H1 (cell line): ENCODE measurements at regions not wholly inside any gene's neighbourhood (a gene's known extent, or its start where the extent isn't known, plus 50 kb on each side); places are given as distances from the start of the nearest gene placed in this dataset.

Source experiments
- CTBP2 ChIP-seq: IDR thresholded peaks from 2 replicates; pipeline ENCODE4 v1.7.0; 2011; ENCODE audit warnings: borderline replicate concordance, mild to moderate bottlenecking, moderate library complexity, mixed read lengths, low read length; ENCODE audit not compliant: insufficient read depth, insufficient read length
- MAFK ChIP-seq: IDR thresholded peaks from 2 replicates; pipeline ENCODE4 v1.6.1; 2012; ENCODE audit warnings: low read depth, mild to moderate bottlenecking, improper control_type of control experiment, low read length
- NANOG ChIP-seq: IDR thresholded peaks from 2 replicates; pipeline ENCODE4 v1.6.1; 2011; ENCODE audit warnings: low read length, low read depth, mild to moderate bottlenecking, inconsistent platforms; ENCODE audit not compliant: insufficient read depth, poor library complexity, severe bottlenecking
- RAD21 ChIP-seq, 2 experiments: IDR thresholded peaks in 1 of 2; conservative IDR thresholded peaks in 1 of 2; 2 replicates each; pipeline ENCODE4 v1.6.1; 2011; ENCODE audit warnings: low read depth in 2 of 2, low read length in 2 of 2, improper control_type of control experiment in 1 of 2, inconsistent platforms in 1 of 2, mild to moderate bottlenecking in 1 of 2, moderate library complexity in 1 of 2
- SAP30 ChIP-seq: fragments of 300-600 bp; sonication (generic); IDR thresholded peaks from 2 replicates; pipeline ENCODE4 v1.7.1; 2012; ENCODE audit warnings: low read length, moderate library complexity, mild to moderate bottlenecking, inconsistent platforms; ENCODE audit not compliant: insufficient read depth, insufficient replicate concordance
- SP4 ChIP-seq: IDR thresholded peaks from 2 replicates; pipeline ENCODE4 v1.6.1; 2012; ENCODE audit warnings: low read length, inconsistent platforms

DNA sequence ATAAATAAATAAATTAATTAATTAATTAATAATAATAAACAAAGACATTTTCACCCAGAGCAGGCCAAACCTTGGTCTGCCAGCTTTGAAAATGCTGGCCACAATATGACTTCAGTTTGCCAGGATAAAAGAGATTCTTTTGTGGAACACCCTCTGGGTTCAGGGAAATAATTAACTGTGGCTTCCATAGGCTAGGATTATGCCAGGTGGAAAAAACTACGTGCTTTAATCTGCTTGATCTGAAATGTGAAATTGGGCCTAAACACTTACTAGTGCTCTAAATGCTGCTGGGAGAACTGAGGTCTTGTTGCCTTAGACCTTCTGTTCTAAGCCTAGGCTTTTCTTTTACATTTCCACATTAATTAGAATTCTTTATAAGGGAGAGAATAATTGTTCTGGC lies 650.0 kb downstream of the DIAPH3 start (continued):
- TF ChIP-seq CTBP2 (no peak), SAP30 (no peak), NANOG (no peak), SP4 (no peak), RAD21 (IDR thresholded peaks at IDR 0.05 in 1 of 2, conservative IDR thresholded peaks at IDR 0.05 in 1 of 2; ENCODE audit: low read depth in 2 of 2, low read length in 2 of 2) (no peak), MAFK (no peak)
